GM12865 (cell line): ENCODE measurements at regions not wholly inside any gene's neighbourhood (a gene's known extent, or its start where the extent isn't known, plus 50 kb on each side); places are given as distances from the start of the nearest gene placed in this dataset.
"Not testable (repeated sequence)": the region's sequence is repeated elsewhere in the genome, so short reads cannot be mapped to it uniquely, and the experiment has no call there.

ENCODE experiments used
- DNase-seq: peaks from one replicate; pipeline ENCODE4 v3.0.0; 2010; ENCODE audit warnings: low read depth
- H3K4me3 ChIP-seq: 2 replicates; pipeline ENCODE4 v1.5.1; 2011; ENCODE audit warnings: mild to moderate bottlenecking, low read depth, low read length, control low read depth
- TF ChIP-seq, protein P1 (sequence below): IDR thresholded peaks from 2 replicates; pipeline ENCODE4 v1.5.1; 2011; ENCODE audit warnings: low read length, control low read depth, low read depth, inconsistent platforms; ENCODE audit not compliant: insufficient read depth; ENCODE audit errors: missing control alignments

DNA sequence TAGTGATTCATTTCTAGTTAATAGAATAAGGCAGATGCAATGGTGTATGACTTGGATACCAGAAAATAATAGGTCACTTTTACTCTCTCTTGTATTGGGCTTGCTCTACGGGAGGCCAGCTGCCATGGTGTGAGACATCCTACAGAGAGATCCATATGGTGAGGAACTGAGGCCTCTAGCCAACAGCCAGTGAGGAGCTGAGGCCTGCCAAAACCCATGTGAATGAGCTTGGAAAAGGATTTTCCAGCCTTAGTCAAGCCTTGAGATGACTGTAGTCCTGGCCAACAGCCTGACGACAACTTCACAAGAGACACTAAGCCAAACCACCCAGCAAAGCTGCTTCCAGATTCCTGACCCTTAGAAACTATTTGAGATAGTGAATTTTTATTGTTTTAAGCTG, 1300.2 kb downstream of the RAPGEF2 start:
- no peak for DNase-seq
- TF ChIP-seq, protein P1, sequence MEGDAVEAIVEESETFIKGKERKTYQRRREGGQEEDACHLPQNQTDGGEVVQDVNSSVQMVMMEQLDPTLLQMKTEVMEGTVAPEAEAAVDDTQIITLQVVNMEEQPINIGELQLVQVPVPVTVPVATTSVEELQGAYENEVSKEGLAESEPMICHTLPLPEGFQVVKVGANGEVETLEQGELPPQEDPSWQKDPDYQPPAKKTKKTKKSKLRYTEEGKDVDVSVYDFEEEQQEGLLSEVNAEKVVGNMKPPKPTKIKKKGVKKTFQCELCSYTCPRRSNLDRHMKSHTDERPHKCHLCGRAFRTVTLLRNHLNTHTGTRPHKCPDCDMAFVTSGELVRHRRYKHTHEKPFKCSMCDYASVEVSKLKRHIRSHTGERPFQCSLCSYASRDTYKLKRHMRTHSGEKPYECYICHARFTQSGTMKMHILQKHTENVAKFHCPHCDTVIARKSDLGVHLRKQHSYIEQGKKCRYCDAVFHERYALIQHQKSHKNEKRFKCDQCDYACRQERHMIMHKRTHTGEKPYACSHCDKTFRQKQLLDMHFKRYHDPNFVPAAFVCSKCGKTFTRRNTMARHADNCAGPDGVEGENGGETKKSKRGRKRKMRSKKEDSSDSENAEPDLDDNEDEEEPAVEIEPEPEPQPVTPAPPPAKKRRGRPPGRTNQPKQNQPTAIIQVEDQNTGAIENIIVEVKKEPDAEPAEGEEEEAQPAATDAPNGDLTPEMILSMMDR = no peak
- no peak overlapping the region for H3K4me3 ChIP-seq

DNA sequence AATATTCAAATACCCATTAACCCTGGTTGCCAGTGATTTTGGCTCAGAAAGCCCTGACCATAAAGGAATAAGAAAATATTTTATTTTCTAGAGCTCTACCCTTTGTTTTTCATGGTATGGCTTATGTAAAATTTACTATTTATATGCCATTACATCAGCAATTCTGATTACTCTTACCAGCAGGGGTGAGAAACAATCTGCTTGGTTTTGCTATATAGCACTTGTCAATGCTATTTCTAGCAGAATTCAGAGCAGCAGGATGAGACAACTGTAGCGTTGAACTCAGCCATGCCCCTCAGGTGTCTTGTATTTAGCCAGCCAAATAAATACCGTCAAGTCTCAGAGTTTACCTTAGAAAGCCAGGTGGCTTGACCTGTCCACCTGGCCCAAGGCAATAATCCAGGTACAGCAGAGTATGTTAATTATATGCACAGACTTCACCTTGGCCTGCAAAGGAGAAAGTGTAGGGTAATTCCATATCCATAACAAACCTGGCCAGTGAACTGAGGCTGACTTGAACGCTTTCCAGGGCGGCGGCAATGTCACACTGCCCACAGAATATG, 1303.5 kb downstream of the RAPGEF2 start:
- TF ChIP-seq, protein P1 = no peak
- H3K4me3 ChIP-seq = no peak overlapping the region
- DNase-seq = no peak

DNA sequence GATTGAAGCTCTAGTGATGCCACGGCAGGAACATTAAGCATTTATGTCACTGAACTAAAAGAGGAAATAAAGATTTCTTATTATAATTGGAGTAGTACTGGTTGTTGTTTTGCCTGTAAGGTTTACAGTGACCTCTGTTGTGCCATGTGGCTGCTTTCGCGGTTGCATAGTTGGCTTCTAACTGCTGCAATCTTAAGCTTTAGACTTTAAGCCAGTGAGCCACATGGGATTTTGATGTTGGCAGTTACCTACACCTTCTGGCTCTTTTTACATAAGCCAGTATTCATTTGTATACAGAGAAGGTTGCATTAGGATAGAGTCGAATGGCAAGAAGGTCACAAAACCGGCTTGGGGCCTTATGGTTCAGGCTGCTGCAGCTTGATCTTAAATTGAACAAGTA, 1311.6 kb downstream of the RAPGEF2 start:
- DNase-seq = no peak
- TF ChIP-seq, protein P1 = no peak
- no peak overlapping the region for H3K4me3 ChIP-seq

DNA sequence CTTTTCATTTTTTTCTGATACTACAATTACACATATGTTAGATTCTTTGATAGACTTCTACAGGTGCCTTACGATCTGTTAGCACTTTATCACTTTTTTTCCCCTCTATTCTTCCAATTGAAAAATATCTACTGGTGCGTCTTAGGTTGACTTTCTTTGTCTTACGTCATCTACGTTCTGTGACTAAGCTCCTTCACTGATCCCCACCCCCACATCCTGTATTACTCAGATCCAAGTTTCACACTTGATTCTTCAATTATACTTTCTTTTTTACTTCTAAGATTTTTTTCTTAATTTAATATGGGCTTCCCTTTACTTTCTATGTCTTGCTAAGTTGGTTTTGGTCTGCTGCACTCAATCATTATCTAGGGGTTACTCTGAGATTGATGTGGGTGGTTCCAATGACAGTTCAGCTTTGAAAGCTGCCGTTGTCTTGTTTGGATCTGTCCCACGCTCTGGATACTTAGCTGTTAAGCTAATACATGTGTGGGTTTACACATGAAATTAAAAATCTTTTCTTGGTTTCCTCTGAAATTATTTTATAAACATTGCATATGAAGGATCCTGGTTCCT, 1321.1 kb downstream of the RAPGEF2 start:
- peak; percentile 9 for DNase-seq
- TF ChIP-seq, protein P1 = no peak
- no peak overlapping the region for H3K4me3 ChIP-seq

DNA sequence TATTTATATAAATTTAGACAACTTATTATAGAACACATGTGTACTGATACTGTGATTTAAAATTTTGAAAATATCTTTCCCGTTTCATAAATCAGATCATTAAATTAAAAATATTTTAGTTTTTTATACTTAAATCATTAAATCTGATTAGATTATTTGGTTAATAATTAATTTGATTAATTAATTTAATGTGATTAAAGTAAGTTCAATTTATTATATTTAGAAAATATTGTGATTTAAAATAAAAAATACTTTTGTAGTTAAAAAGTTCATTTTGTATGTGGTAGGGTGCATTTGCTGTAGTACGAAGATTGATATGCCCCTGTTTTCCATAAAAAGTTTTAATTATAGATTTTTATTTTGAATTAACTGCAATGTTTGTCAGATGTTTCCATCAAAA, 1323.4 kb downstream of the RAPGEF2 start:
- H3K4me3 ChIP-seq = no peak overlapping the region
- TF ChIP-seq, protein P1 = no peak
- DNase-seq = no peak

DNA sequence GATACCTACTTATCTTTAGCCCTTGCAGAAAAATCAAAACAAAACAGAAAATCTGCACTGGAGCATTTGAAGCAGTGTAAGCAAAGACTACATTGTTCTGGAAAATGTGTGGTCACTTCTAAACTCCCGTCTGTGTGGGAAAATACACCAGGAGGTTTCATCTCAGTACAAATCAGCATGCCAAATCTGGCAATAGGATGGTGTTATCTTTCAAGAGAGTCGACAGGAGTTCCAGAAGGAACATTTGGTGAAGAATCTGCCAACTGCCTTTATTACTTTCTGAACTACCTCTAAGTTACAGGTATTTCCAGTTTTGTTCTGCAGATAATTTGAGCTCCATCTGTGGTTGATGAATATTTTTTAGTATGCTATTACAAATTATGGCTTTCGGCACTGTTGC, 1348.0 kb downstream of the RAPGEF2 start:
- DNase-seq = no peak
- H3K4me3 ChIP-seq = no peak overlapping the region
- TF ChIP-seq, protein P1 = no peak

DNA sequence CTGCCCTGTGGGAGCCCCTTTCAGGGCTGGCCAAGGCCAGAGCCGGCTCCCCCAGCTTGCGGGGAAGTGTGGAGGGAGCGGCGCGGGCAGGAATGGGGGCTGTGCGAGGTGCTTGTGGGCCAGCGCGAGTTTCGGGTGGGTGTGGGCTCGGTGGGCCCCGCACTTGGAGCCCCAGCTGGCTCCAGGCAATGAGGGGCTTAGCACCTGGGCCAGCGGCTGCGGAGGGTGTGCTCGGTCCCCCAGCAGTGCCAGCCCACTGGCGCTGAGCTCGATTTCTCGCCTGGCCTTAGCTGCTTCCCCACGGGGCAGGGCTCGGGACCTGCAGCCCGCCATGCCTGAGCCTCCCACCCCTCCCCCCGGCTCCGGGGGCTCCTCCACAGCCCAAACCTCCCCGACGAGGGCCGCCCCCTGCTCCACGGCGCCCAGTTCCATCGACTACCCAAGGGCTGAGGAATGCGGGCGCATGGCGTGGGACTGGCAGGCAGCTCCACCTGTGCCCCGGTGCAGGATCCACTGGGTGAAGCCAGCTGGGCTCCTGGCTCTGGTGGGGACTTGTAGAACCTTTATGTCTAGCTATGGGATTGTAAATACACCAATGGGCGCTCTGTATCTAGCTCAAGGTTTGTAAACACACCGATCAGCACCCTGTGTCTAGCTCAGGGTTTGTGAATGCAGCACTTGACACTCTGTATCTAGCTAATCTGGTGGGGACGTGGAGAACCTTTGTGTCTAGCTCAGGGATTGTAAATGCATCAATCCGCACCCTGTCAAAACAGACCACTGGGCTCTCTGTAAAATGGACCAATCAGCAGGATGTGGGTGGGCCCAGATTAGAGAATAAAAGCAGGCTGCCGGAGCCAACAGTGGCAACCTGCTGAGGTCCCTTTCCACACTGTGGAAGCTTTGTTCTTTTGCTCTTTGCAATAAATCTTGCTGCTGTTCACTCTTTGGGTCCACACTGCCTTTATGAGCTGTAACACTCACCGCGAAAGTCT, 1379.1 kb downstream of the RAPGEF2 start:
- H3K4me3 ChIP-seq, DNase-seq: not testable (repeated sequence)
